ENCODE measurements at regions not wholly inside any gene's neighbourhood (a gene's known extent, or its start where the extent isn't known, plus 50 kb on each side); places are given as distances from the start of the nearest gene placed in this dataset.

- TF ChIP-seq POLR2A (IDR thresholded peaks at IDR 0.05) (no peak), CTCF (IDR thresholded peaks at IDR 0.05) (no peak), EP300 (IDR thresholded peaks at IDR 0.05) (no peak)
Observed at GRCh38 chr21:28632755-28633408, 359.8 kb downstream of the LTN1 start.
